Type B pancreatic cell (in vitro differentiated cells): ENCODE measurements at regions not wholly inside any gene's neighbourhood (a gene's known extent, or its start where the extent isn't known, plus 50 kb on each side); places are given as distances from the start of the nearest gene placed in this dataset.
A peak's percentile ranks its signal among the peaks of the same experiment; 100 is the strongest.

Source experiments
- DNase-seq: peaks from one replicate; pipeline ENCODE4 v3.0.0; 2021; ENCODE audit warnings: mixed read lengths; ENCODE audit not compliant: unreplicated experiment; ENCODE audit errors: extremely low spot score
- H3K27ac Mint-ChIP-seq: 2 replicates; pipeline ENCODE4 v1.8.0; 2021; ENCODE audit warnings: mild to moderate bottlenecking, mixed read lengths
- H3K27me3 Mint-ChIP-seq: 2 replicates; pipeline ENCODE4 v1.8.0; 2021; ENCODE audit warnings: mixed read lengths
- H3K36me3 Mint-ChIP-seq: 2 replicates; pipeline ENCODE4 v1.8.0; 2021; ENCODE audit warnings: mixed read lengths
- H3K4me1 Mint-ChIP-seq: one replicate; pipeline ENCODE4 v1.8.0; 2021; ENCODE audit warnings: mixed read lengths; ENCODE audit not compliant: unreplicated experiment
- H3K4me3 Mint-ChIP-seq: 2 replicates; pipeline ENCODE4 v1.8.0; 2021; ENCODE audit warnings: mild to moderate bottlenecking, mixed read lengths
- H3K9me3 Mint-ChIP-seq: 2 replicates; pipeline ENCODE4 v1.8.0; 2021; ENCODE audit warnings: mixed read lengths
- TF ChIP-seq, protein P1 (sequence below): fragments of 200-600 bp; sonication (generic); conservative IDR thresholded peaks from 2 replicates; pipeline ENCODE4 v1.5.0; 2021; ENCODE audit warnings: antibody characterized with exemption, mild to moderate bottlenecking

DNA sequence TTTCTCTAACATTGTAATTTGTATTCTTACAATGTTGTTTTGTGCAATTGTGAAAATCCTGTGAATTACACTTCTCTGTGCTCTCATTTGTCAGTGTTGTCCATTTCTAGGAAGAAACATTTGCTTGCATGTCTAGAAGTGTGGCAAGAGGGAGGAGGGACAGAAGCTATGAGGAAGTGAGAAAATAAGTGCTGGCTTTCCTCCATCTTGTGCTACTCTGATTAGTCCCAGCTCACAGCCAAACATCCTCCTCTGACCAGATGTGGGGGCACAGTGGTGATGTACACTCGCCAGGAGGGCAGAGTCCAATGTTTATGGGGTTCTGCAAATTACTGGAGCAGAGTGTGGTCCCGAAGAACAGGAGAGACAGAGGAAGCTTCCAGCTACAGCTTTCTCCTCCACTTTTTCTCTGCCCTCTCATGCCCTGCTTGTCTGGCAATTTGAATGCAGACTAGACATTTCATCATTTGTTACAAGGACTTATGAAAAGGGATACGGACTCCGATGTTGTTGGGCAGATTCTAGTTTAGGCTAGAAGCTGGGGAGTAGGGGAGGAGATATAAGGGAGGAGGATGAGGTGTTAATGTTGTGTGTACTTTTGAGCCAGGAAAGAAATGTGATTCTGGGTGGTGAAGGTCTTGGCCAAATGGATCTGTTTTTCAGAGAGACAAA is 131.0 kb upstream of the C1GALT1 start:
- TF ChIP-seq, protein P1, sequence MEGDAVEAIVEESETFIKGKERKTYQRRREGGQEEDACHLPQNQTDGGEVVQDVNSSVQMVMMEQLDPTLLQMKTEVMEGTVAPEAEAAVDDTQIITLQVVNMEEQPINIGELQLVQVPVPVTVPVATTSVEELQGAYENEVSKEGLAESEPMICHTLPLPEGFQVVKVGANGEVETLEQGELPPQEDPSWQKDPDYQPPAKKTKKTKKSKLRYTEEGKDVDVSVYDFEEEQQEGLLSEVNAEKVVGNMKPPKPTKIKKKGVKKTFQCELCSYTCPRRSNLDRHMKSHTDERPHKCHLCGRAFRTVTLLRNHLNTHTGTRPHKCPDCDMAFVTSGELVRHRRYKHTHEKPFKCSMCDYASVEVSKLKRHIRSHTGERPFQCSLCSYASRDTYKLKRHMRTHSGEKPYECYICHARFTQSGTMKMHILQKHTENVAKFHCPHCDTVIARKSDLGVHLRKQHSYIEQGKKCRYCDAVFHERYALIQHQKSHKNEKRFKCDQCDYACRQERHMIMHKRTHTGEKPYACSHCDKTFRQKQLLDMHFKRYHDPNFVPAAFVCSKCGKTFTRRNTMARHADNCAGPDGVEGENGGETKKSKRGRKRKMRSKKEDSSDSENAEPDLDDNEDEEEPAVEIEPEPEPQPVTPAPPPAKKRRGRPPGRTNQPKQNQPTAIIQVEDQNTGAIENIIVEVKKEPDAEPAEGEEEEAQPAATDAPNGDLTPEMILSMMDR: no peak
- H3K27me3 Mint-ChIP-seq: no peaks in the 10 kb centered on the region
- DNase-seq: no peak
- H3K27ac Mint-ChIP-seq: peak overlapping the region; percentile 30
- peaks cover 6% of the 10 kb centered on the region for H3K4me1 Mint-ChIP-seq
- H3K36me3 Mint-ChIP-seq: peaks cover 4% of the 10 kb centered on the region
- H3K9me3 Mint-ChIP-seq: peaks cover 5% of the 10 kb centered on the region
- H3K4me3 Mint-ChIP-seq: no peak overlapping the region

DNA sequence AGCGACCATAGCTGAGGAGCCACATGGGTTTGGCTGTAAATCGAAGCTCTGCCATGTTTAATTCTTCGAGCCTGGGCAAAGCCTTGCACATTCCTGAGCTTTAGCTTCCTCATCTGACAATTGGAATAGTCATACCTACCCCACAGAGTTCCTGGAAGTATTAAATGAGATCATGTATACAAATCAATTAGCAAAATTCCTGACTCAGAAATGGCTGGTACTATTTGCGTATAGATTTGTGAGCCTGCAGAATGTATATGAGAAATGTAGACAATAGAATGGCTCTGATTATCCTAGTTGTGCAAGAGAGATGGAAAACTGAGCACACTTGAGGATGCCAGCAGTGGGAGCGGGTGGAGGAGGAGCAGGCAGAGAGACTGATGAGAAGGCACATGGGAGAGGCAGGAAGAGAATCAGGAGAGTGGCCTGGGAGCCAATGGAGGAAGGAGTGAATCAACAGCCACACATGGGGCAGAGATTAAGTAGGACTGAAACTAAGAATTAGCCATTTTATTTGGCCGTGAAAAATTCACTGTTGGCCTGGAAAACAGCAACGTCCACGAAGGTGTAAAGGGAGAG is 128.0 kb upstream of the C1GALT1 start:
- Mint-ChIP-seq H3K4me1 (peaks cover 6% of the 10 kb centered on the region), H3K27me3 (no peaks in the 10 kb centered on the region), H3K4me3 (no peak overlapping the region), H3K9me3 (peaks cover 5% of the 10 kb centered on the region), H3K27ac (no peak overlapping the region), H3K36me3 (peaks cover 4% of the 10 kb centered on the region)
- TF ChIP-seq, protein P1: no peak
- DNase-seq: no peak

DNA sequence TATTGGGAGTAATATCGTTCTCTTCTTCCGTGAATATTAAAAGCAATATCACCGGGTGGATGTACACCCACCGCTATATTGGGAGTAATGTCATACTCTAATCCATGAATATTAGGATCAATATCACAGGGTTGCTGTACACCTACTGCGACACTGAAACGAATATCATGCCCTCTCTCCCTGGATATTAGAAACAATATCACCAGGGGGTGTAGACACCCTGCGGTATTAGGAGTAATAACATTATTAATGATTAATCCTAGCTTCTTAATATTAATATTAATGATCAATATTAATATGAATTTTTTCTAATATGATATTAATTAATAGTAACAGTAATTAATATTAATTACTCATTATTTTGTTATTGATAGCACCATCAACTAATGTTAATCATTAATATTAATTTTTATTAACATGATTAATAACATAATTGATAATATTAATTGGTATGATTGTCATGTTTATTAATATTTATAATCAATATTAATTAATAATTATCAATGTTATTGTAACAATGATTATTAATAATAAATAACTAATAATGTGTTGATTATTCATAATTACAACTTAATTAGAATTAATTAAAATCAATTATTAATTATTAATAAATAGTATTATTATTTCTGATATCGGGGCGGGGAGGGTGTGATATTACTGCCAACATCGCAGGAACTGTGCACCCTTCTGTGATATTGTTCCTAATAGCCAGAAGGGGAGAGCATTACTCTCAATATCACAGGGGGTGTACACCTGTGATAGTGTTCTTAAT is 121.3 kb upstream of the C1GALT1 start:
- no peak for DNase-seq
- TF ChIP-seq, protein P1: no peak
- no peaks in the 10 kb centered on the region for H3K27me3 Mint-ChIP-seq
- no peaks in the 10 kb centered on the region for H3K36me3 Mint-ChIP-seq
- no peak overlapping the region for H3K27ac Mint-ChIP-seq
- no peaks in the 10 kb centered on the region for H3K4me1 Mint-ChIP-seq
- no peak overlapping the region for H3K4me3 Mint-ChIP-seq
- H3K9me3 Mint-ChIP-seq: no peaks in the 10 kb centered on the region

DNA sequence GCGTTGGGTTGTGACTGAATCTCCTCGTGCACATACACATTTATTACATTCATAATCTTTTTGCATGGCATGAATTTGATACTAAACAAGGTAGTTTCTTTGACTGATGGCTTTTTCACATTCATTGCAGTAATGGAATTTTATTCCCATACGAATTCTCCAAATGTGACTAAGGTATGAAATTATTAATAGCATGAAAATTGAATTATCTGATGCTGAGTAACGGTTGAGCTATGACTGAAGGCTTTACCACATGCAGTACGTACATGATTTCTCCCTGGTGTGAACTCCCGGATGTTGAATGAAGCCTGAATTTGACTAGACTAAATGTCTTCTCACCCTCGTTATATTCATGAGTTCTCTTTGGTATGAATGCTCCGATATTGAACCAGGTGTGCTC is 104.4 kb upstream of the C1GALT1 start:
- H3K4me1 Mint-ChIP-seq: no peaks in the 10 kb centered on the region

DNA sequence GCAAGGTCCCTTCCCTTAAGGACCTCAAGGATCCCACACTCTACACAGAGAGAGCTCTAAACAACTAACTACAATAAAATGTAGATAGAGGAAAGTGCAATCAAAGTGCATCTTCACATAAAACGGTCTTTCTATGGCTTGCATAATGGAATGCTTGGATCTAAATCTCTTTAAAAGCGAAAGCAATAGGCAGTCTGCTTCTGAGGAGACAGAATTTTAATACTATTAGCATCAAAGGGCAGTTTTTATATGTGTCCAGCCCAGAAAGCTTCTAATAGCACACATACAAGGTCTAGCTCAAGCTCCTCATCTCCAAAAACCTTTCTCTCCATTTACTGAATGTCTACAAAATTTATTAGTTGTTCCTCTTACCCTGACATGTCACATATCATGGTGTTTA is 101.5 kb upstream of the C1GALT1 start:
- no peaks in the 10 kb centered on the region for H3K9me3 Mint-ChIP-seq
- no peaks in the 10 kb centered on the region for H3K27me3 Mint-ChIP-seq
- no peak overlapping the region for H3K27ac Mint-ChIP-seq

More for the DNA sequence above, 104.4 kb upstream of the C1GALT1 start:
- TF ChIP-seq, protein P1: no peak
- DNase-seq: no peak
- no peaks in the 10 kb centered on the region for H3K27me3 Mint-ChIP-seq
- H3K9me3 Mint-ChIP-seq: peaks cover 5% of the 10 kb centered on the region
- H3K27ac Mint-ChIP-seq: no peak overlapping the region
- H3K36me3 Mint-ChIP-seq: no peaks in the 10 kb centered on the region
- no peak overlapping the region for H3K4me3 Mint-ChIP-seq

More for the DNA sequence above, 101.5 kb upstream of the C1GALT1 start:
- Mint-ChIP-seq H3K4me1 (no peaks in the 10 kb centered on the region), H3K4me3 (no peak overlapping the region), H3K36me3 (no peaks in the 10 kb centered on the region)
- TF ChIP-seq, protein P1: no peak
- DNase-seq: no peak
